HG02571 (cell line): ENCODE measurements at regions not wholly inside any gene's neighbourhood (a gene's known extent, or its start where the extent isn't known, plus 50 kb on each side); places are given as distances from the start of the nearest gene placed in this dataset.

ENCODE experiments used
- ATAC-seq: cut with Tn5 transposase; IDR thresholded peaks from one replicate; pipeline ENCODE4 v1.9.1; 2021; ENCODE audit warnings: mild to moderate bottlenecking, moderate library complexity; ENCODE audit not compliant: unreplicated experiment

GRCh38 chr1:90210633-90211491 lies 216.0 kb downstream of the ZNF326 start:
- ATAC-seq, result no peak

DNA sequence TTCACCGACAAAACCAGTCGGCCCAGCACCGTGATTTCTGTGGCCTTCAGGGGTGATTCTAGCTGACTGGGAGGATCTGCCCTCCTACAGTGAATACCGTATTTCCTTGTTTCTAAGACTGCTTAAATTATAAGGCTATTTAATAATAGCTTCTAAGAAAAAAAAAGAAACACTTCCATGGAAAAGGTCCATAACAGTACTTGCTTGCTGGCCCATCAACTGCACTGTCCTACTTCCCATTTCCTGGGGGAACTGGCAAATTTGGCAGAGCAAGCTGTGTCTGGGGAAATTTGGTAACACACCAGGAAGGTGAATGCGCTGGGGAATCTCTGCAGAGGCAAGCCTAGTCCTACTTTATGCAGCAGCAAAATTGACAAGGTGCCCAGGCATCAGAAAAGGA lies 214.0 kb downstream of the ZNF326 start:
- no peak for ATAC-seq

GRCh38 chr1:90206260-90206659 lies 211.3 kb downstream of the ZNF326 start:
- ATAC-seq, result no peak

DNA sequence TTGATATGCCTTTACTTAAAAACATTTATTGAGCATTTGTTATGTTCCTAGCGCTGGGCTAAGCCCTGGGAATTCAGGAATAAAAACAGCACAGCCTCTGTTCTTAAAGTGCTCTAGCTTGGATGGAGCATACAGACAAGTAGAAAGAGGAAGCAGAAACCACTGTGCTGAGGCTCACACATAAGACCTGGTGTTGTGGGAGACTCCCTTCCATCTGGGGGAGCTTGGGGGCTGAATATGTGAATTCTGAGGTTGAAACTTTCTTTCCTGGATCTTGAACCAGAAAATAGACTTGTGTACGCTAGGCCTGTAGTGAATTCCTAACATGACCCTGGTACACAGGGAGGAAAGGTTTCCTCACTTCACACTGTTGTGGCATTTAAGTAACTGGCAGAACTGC lies 209.9 kb downstream of the ZNF326 start:
- no peak for ATAC-seq

DNA sequence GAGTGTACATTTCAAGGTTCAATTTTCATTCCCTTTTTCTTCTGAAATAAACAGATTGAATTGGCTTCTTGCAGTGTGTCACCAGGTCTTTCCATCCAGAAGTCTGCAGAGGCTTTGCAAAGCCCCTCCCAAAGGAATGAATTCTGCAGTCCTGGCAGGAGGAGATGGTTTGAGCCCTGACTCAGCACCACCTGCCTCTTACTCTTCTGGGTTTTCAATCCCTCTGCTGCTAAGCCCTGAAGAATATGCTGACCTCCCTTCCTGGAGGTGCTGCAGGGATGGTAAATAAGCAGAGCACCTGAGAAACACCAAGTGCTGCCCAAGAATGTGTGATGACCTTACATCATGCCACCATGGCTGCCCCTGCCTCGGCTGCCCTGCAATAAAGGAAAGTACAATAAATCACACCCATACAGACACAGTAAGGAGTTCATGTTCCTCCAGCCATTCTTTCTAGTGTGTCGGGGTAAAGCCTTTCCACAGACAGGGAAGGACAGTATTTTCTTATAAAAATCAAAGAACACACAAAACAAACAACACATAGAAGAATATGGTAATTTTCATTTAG lies 209.2 kb downstream of the ZNF326 start:
- no peak for ATAC-seq

GRCh38 chr1:90201467-90202358 lies 206.8 kb downstream of the ZNF326 start:
- ATAC-seq, result no peak

DNA sequence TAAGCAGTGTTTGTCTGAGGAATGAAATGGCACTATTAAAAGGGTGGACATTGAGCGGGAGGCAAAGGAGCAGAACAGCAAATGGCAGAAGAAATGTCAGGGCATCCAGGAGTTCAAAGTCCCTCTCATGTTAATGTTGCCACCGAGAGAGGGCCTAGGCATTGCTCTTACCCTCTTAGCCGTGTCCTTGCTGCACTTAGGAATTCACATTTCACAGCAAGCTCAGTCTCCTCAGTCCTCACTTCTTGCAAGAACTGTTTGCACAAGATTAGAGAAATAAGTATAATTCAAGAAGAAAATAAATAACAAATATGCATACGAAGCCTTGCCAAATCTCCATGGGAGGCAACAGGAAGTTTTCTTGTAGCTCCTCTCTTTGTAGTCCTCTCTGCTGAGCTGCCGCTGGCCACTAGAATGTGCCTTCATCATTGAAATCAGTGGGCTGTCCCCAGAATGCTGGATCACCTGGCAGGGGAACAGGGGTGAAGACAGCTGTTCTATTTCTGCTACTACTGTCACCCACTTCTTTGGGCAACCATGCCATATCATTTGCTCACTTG lies 205.8 kb downstream of the ZNF326 start:
- ATAC-seq, result no peak

GRCh38 chr1:90198616-90199332 lies 203.9 kb downstream of the ZNF326 start:
- no peak for ATAC-seq

- no peak for ATAC-seq
These were observed 198.2 kb downstream of the ZNF326 start for GRCh38 chr1:90193116-90193515.

- ATAC-seq, result no peak
These were observed 197.5 kb downstream of the ZNF326 start for GRCh38 chr1:90192408-90192807.

DNA sequence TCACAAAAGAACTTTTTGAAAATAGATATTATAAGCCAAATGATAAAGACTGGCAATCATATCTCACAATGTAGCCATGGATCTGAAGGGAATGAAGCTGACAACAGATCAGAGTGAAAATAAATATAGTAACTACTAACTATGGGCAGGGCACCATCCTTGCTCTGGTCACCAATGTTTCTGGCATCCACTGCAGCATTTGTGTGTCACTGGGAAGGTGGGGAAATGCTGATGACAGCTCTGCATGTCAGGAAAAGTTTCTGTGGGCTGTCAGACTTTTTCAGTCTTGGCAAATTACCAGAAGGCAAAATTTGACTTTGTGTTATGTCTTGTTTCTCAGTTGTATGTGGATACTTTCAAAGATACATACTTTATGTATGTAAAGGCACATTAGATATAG lies 195.6 kb downstream of the ZNF326 start:
- ATAC-seq, result no peak

DNA sequence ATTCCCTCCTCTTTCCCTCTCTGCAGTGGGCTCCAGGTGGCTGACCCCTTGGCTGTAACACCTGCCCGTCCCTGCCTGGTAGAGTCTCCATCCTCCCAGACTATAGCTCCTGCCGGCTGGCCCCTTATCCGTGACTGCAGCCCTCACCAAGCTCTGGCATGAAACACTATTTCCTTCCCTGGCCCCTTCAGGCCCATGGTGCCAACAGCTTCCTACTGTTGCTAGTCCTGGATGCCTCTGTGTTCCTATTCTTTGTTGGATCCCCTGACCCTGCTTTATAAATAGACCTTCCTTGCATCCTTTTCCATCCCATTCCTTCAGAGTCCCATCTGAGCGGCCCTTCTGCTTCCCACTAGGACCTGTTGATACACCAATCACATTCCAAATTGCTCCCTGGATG lies 195.0 kb downstream of the ZNF326 start:
- no peak for ATAC-seq

- no peak for ATAC-seq
These were observed 192.3 kb downstream of the ZNF326 start for GRCh38 chr1:90187323-90187585.

DNA sequence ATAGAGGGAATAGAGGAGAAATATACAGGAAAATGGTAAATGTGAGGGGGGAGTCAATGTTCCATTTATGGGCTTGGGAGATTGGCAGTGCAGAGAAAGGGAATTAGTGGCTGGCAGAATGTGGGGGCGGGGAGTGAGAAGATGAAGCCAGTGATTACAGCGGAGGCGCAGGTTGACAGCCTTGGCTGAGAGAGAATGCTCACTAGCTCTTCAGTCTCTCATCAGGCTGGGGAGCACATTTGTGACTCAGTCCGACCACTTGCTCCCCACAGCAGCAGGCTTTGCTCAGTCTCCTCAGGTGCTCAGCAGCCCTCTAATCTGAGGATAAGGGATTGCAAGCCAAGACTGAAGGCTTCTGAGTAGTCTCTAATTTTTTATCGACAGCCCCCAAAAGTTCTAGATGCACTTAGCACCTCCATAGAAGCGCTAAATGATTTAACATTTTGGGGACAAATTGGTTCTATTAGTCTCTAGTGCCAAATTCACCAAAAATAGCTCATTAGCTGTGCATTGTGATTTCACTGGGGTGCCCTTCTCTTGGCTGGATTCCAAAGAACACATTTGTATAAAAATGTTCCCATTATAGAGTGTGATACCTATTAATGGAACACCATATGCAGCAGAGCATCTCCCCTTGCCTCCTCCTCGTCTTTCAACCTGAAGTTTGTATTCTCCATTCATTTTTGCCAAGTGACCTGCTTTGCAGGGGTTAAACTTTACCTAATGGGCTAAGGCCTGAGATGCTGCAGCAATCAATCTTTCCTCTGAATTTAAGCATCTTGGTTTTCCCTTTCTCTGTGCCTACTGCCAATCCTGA lies 191.8 kb downstream of the ZNF326 start:
- ATAC-seq, result no peak

DNA sequence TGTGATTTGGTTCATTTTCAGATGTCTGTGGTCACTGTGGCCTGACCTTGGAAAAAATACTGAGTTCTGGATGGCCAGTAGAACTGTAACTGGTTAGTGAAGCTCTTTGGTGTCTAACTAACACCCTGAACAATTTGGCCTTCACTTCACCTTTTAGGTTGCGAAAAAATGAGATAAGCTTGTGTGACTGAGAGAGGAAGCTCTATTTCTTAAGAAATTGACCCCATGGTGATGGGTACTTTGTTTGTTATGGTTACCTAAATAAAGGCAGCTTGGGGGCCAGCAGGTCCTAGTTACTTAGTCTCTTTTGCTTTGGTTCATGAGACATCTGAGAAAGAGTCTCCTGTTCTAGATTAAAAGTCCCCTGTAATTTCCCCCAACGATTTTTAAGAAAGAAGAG lies 181.6 kb downstream of the ZNF326 start:
- ATAC-seq, result no peak

DNA sequence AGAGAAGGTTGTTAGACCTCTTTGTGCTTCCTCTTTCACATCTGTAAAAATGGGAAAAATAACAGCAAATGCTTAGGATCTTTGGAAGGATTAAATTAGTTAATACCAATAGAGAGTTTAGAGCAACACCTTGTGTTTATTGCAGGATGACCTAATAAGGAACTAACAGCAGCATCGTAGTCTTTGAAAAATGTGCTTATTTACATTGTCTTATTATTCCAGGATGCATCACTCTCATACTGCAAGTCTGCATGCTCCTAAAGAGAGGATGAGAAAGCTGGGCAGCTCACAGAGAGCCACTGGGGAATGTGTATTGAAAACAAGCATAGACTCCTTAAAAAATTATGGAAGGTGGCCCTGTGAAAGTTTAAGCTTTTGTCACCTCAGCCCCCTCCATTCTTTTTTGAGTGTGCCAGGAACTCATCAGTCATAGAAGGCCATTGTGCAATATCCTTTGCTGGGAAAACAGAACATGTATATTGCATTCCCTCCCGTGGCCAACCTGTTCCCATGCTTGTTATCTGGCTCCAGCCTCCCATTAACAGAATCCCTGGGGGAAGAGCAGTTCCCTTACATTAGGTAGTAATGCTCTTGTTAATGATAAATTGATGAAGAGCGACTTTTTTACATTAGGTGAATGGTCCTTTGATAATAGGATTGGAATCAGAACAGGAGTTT lies 180.7 kb downstream of the ZNF326 start:
- no peak for ATAC-seq

DNA sequence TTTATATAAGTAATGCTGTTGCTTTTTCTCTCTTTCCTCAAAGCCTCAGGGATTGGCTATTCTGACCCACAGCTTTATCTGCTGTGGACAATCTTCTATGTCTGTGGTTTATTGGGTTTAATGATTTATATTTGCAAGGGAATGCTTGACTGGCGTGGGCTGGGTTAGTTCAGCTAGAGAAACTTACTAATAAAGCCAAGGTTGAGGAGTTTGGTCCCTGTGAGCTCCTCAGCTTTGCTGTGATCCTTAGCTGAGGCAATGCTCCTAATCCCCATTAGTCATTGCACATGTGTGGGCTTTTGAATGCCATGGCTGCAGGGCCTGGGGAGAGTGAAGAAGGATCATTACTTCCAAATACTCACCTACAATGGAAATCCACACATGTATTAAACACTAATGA lies 179.3 kb downstream of the ZNF326 start:
- ATAC-seq, result no peak

DNA sequence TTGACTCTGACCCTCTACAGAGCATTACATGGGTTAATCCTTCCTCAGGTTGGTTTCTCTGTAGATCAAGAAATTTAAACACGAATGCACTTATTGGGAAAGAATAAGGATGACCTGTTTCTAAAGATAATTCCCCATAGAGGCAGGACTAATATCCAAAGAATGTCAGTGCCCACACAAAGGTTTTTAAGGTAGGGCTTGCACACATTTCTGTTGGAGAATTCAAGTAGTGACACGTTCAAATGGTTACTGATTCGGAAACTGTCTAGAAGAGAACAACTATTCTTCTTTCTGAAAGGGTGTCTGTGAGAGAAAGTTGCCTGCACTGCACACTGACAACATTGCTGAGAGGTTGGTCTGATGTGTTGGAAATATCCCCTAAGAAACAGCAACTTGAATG lies 167.3 kb downstream of the ZNF326 start:
- ATAC-seq, result no peak

- ATAC-seq, result no peak
These were observed 166.7 kb downstream of the ZNF326 start for GRCh38 chr1:90161625-90162024.
